Trophoblast cell (in vitro differentiated cells and primary cell): ENCODE measurements at regions not wholly inside any gene's neighbourhood (a gene's known extent, or its start where the extent isn't known, plus 50 kb on each side); places are given as distances from the start of the nearest gene placed in this dataset.

Experiments
- DNase-seq, 2 donors: peaks; one replicate each; pipeline ENCODE4 v3.0.0-alpha.2; 2016
- H2AFZ ChIP-seq: 2 replicates; pipeline ENCODE4 v1.6.1; 2013; ENCODE audit warnings: low read length, moderate library complexity, mild to moderate bottlenecking; ENCODE audit not compliant: insufficient read depth, poor library complexity
- H2AK5ac ChIP-seq: 2 replicates; pipeline ENCODE4 v1.6.1; 2013; ENCODE audit warnings: mild to moderate bottlenecking, low read length
- H2BK120ac ChIP-seq: 2 replicates; pipeline ENCODE4 v1.6.1; 2013; ENCODE audit warnings: low read length, mild to moderate bottlenecking, moderate library complexity; ENCODE audit not compliant: insufficient read depth, poor library complexity
- H2BK12ac ChIP-seq: 2 replicates; pipeline ENCODE4 v1.6.1; 2013; ENCODE audit warnings: mild to moderate bottlenecking, low read length, moderate library complexity
- H2BK5ac ChIP-seq: 2 replicates; pipeline ENCODE4 v1.6.1; 2013; ENCODE audit warnings: low read length, low read depth, moderate library complexity, mild to moderate bottlenecking; ENCODE audit not compliant: poor library complexity
- H3K14ac ChIP-seq: 2 replicates; pipeline ENCODE4 v1.6.1; 2013; ENCODE audit warnings: mild to moderate bottlenecking, low read length
- H3K18ac ChIP-seq: 2 replicates; pipeline ENCODE4 v1.6.1; 2013; ENCODE audit warnings: mild to moderate bottlenecking, low read length
- H3K23ac ChIP-seq: 2 replicates; pipeline ENCODE4 v1.6.1; 2013; ENCODE audit warnings: low read length
- H3K27ac ChIP-seq: 2 replicates; pipeline ENCODE4 v1.5.1; 2013; ENCODE audit warnings: low read depth, mild to moderate bottlenecking, inconsistent platforms, low read length, moderate library complexity
- H3K27me3 ChIP-seq: 2 replicates; pipeline ENCODE4 v1.6.1; 2013; ENCODE audit warnings: inconsistent platforms, mild to moderate bottlenecking, low read length, moderate library complexity; ENCODE audit not compliant: insufficient read depth
- H3K36me3 ChIP-seq, 2 experiments: 1 replicate in 1 of 2; 2 replicates in 1 of 2; pipeline ENCODE4 v1.6.1; 2013; ENCODE audit warnings: low read length in 2 of 2, mild to moderate bottlenecking in 2 of 2, moderate library complexity in 1 of 2; ENCODE audit not compliant: insufficient read depth in 2 of 2, control insufficient read depth in 1 of 2
- H3K4ac ChIP-seq: 2 replicates; pipeline ENCODE4 v1.6.1; 2013; ENCODE audit warnings: low read depth, mild to moderate bottlenecking, low read length, moderate library complexity
- H3K4me1 ChIP-seq, 2 experiments: 1 replicate in 1 of 2; 2 replicates in 1 of 2; pipeline ENCODE4 v1.6.1; 2013; ENCODE audit warnings: low read length in 2 of 2, mild to moderate bottlenecking in 2 of 2, moderate library complexity in 1 of 2; ENCODE audit not compliant: insufficient read depth in 2 of 2, control insufficient read depth in 1 of 2
- H3K4me2 ChIP-seq: 2 replicates; pipeline ENCODE4 v1.6.1; 2013; ENCODE audit warnings: inconsistent platforms, mild to moderate bottlenecking, low read length, moderate library complexity
- H3K4me3 ChIP-seq: 2 replicates; pipeline ENCODE4 v1.5.1; 2013; ENCODE audit warnings: mild to moderate bottlenecking, low read depth, low read length, inconsistent platforms
- H3K79me1 ChIP-seq: one replicate; pipeline ENCODE4 v1.6.1; 2013; ENCODE audit warnings: low read length
- H3K79me2 ChIP-seq: 2 replicates; pipeline ENCODE4 v1.6.1; 2013; ENCODE audit warnings: low read length, mild to moderate bottlenecking; ENCODE audit not compliant: control insufficient read depth, insufficient read depth, poor library complexity
- H3K9ac ChIP-seq: 2 replicates; pipeline ENCODE4 v1.6.1; 2013; ENCODE audit warnings: mild to moderate bottlenecking, low read length
- H3K9me3 ChIP-seq: 2 replicates; pipeline ENCODE4 v1.6.1; 2013; ENCODE audit warnings: low read depth, mild to moderate bottlenecking, control low read depth, inconsistent platforms, low read length; ENCODE audit not compliant: insufficient read depth
- H4K12ac ChIP-seq: 2 replicates; pipeline ENCODE4 v1.6.1; 2013; ENCODE audit warnings: low read depth, mild to moderate bottlenecking, low read length, moderate library complexity
- H4K8ac ChIP-seq: 2 replicates; pipeline ENCODE4 v1.6.1; 2013; ENCODE audit warnings: low read depth, mild to moderate bottlenecking, low read length, moderate library complexity
- H4K91ac ChIP-seq: one replicate; pipeline ENCODE4 v1.6.1; 2013; ENCODE audit warnings: low read depth, mild to moderate bottlenecking, low read length, moderate library complexity
- WGBS: extraction: QIAGEN DNeasy Blood & Tissue Kit; methylation state at CpG from one replicate; pipeline ENCODE4 v1.1.7; 2013; ENCODE audit warnings: missing lambda C conversion rate; ENCODE audit not compliant: insufficient read length, insufficient coverage; ENCODE audit errors: extremely low coverage; 5-methylcytosine and 5-hydroxymethylcytosine counted together

DNA sequence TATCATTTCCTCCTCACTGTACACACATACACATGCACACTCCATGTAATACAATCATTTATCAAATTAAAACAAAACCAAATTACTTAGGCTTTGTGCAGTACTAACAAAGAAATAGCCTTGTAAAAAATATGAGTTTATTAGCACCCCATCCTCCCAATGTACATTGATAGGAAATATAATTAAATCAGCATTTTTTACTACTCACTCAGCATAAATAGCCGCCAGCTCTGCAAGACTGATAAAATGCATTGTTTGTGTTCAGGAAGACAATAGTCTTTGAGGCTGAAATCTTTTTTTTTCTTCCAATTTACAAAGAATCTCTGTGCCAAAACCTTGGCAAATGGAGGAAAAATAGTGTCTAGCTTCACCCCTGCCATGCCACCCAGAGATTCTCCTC, 497.6 kb upstream of the ADAMTS16 start:
- Histone ChIP-seq H2BK120ac (no peak overlapping the region), H4K91ac (no peak overlapping the region), H2AFZ (no peak overlapping the region), H3K79me2 (no peaks in the 10 kb centered on the region), H2BK12ac (no peak overlapping the region), H3K9me3 (no peaks in the 10 kb centered on the region), H3K23ac (no peak overlapping the region), H2BK5ac (no peak overlapping the region), H4K12ac (no peak overlapping the region), H3K4me1 (no peaks in the 10 kb centered on the region), H3K18ac (no peak overlapping the region), H3K27me3 (no peaks in the 10 kb centered on the region), H4K8ac (no peak overlapping the region), H3K4ac (no peak overlapping the region), H3K27ac (no peak overlapping the region), H3K14ac (no peak overlapping the region), H3K36me3 (no peaks in the 10 kb centered on the region), H3K9ac (no peak overlapping the region), H3K79me1 (no peaks in the 10 kb centered on the region), H3K4me2 (no peak overlapping the region), H2AK5ac (no peak overlapping the region), H3K4me3 (no peak overlapping the region)
- no peak for DNase-seq
- no CpG with 5 or more reads among the region's 1 CpG for WGBS

DNA sequence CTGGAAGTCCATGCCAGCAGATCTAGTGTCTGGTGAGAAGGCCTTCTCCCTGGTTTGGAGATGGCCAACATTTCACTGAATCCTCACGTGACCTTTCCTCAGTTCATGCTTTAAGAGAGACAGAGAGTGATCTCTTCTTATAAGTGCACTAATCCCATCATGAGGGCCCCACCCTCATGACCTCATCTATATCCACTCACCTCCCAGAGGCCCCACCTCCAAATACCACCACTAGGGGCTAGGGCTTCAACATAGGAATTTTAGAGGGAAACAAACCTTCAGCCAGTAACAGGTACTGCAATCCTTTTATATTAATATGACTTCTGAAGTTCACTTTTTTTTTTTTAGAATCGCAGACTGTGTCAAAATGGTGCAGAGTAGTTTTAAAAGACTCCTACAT, 496.9 kb upstream of the ADAMTS16 start:
- Histone ChIP-seq H3K79me1 (no peaks in the 10 kb centered on the region), H2AK5ac (no peak overlapping the region), H4K91ac (no peak overlapping the region), H2BK12ac (no peak overlapping the region), H2BK120ac (no peak overlapping the region), H2BK5ac (no peak overlapping the region), H3K9me3 (no peaks in the 10 kb centered on the region), H3K14ac (no peak overlapping the region), H3K27ac (no peak overlapping the region), H3K23ac (no peak overlapping the region), H4K12ac (no peak overlapping the region), H2AFZ (no peak overlapping the region), H3K4me2 (no peak overlapping the region), H3K4me3 (no peak overlapping the region), H3K9ac (no peak overlapping the region), H3K18ac (no peak overlapping the region), H4K8ac (no peak overlapping the region), H3K36me3 (no peaks in the 10 kb centered on the region), H3K4ac (no peak overlapping the region), H3K27me3 (no peaks in the 10 kb centered on the region), H3K79me2 (no peaks in the 10 kb centered on the region), H3K4me1 (no peaks in the 10 kb centered on the region)
- no peak for DNase-seq
- WGBS, result no CpG with 5 or more reads among the region's 2 CpGs

DNA sequence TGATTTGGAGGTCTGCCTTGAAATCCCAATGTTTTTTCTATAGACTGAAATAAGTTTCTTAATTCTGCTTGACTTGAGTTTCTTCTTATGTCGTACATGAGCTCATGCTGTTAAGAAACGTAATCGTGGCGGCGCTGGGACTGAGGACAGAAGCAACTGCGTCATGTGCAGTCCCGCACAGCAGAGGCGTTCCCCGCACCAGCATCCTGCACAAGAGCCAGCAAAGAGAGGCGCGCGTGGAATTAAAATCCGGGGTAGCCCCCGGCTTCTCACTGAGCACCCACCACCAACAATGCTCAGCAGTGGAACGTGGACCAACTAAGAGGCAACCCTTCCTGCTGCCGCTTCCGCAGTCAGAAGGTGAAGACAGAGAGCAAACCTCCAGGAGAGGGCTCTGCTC, 496.2 kb upstream of the ADAMTS16 start:
- no peak for DNase-seq
- Histone ChIP-seq H2AFZ (no peak overlapping the region), H3K79me1 (no peaks in the 10 kb centered on the region), H3K27ac (no peak overlapping the region), H4K91ac (no peak overlapping the region), H3K23ac (no peak overlapping the region), H3K4me1 (no peaks in the 10 kb centered on the region), H2BK12ac (no peak overlapping the region), H4K8ac (no peak overlapping the region), H3K9me3 (no peaks in the 10 kb centered on the region), H3K14ac (no peak overlapping the region), H4K12ac (no peak overlapping the region), H3K18ac (no peak overlapping the region), H2BK5ac (no peak overlapping the region), H2AK5ac (no peak overlapping the region), H3K79me2 (no peaks in the 10 kb centered on the region), H3K4me2 (no peak overlapping the region), H3K4me3 (no peak overlapping the region), H3K27me3 (no peaks in the 10 kb centered on the region), H2BK120ac (no peak overlapping the region), H3K36me3 (no peaks in the 10 kb centered on the region), H3K4ac (no peak overlapping the region), H3K9ac (no peak overlapping the region)
- WGBS, result no CpG with 5 or more reads among the region's 17 CpGs

DNA sequence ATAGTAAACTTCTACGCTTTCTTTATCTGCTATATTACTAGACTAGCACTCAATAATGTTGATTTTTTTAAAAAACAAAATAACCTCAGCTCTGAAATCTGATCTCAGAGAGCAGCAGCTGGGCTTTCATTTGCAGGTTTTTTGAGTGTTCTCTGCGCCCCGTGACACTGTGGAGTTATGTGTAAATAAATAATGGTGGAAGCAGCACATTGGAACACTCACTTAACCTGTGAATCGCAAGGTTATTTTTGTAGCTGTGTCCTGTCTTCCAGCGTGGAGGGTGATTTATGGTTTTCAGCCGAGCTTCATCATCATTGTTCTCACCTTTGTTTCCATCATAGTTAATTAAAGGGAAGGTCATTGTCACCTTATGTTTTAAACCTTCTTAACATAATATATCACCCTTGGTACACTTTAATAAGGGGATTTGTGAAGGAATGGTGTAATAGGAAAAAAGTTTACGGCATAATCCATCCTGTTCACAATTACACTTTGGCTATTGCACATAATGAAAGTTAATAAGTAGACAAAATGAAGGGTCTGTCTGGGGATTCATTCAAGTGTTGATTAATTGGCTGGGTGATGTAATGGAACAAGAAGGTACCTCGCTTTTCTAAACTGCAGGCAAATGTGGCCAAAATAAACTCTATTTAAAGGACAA, 493.3 kb upstream of the ADAMTS16 start:
- no peaks in the 10 kb centered on the region for H3K9me3 ChIP-seq
- H2BK5ac ChIP-seq, result no peak overlapping the region
- no peak overlapping the region for H3K14ac ChIP-seq
- H4K12ac ChIP-seq, result no peak overlapping the region
- no peak overlapping the region for H4K91ac ChIP-seq
- no peaks in the 10 kb centered on the region for H3K4me1 ChIP-seq
- WGBS, result no CpG with 5 or more reads among the region's 8 CpGs
- no peak overlapping the region for H3K9ac ChIP-seq
- H3K27ac ChIP-seq, result no peak overlapping the region
- H3K4ac ChIP-seq, result no peak overlapping the region
- no peak overlapping the region for H3K4me3 ChIP-seq
- H3K18ac ChIP-seq, result no peak overlapping the region
- no peaks in the 10 kb centered on the region for H3K79me2 ChIP-seq
- H3K4me2 ChIP-seq, result no peak overlapping the region
- H3K36me3 ChIP-seq, result no peaks in the 10 kb centered on the region
- no peak overlapping the region for H3K23ac ChIP-seq
- H3K79me1 ChIP-seq, result no peaks in the 10 kb centered on the region
- no peak for DNase-seq
- no peak overlapping the region for H2BK120ac ChIP-seq
- H3K27me3 ChIP-seq, result no peaks in the 10 kb centered on the region
- H2AK5ac ChIP-seq, result no peak overlapping the region
- no peak overlapping the region for H4K8ac ChIP-seq
- no peak overlapping the region for H2BK12ac ChIP-seq
- no peak overlapping the region for H2AFZ ChIP-seq
